ENCODE measurements at regions not wholly inside any gene's neighbourhood (a gene's known extent, or its start where the extent isn't known, plus 50 kb on each side); places are given as distances from the start of the nearest gene placed in this dataset.
"Not testable (repeated sequence)": the region's sequence is repeated elsewhere in the genome, so short reads cannot be mapped to it uniquely, and the experiment has no call there.

GRCh38 chr3:8325833-8326232 lies 175.8 kb upstream of the LMCD1 start:
- H3K36me3 Mint-ChIP-seq (ENCODE audit: insufficient read depth in 2 of 2); H3K27ac Mint-ChIP-seq; H3K27me3 Mint-ChIP-seq (ENCODE audit: low read depth); DNase-seq; H3K4me1 Mint-ChIP-seq (ENCODE audit: low read depth); H3K9me3 Mint-ChIP-seq; ATAC-seq (replicated peaks in 1 of 2); H3K4me3 Mint-ChIP-seq: not testable (repeated sequence)

- Mint-ChIP-seq H3K36me3 (ENCODE audit: insufficient read depth in 2 of 2) (no peaks in the 10 kb centered on the region), H3K27me3 (ENCODE audit: low read depth) (no peaks in the 10 kb centered on the region), H3K4me1 (ENCODE audit: low read depth) (peaks cover 6% of the 10 kb centered on the region), H3K27ac (no peak overlapping the region), H3K9me3 (no peaks in the 10 kb centered on the region), H3K4me3 (no peak overlapping the region)
- no peak for ATAC-seq (replicated peaks in 1 of 2)
- DNase-seq, result no peak
Observed at GRCh38 chr3:8327739-8328138, 173.9 kb upstream of the LMCD1 start.

- no peak overlapping the region for H3K27ac Mint-ChIP-seq
- H3K9me3 Mint-ChIP-seq, result no peaks in the 10 kb centered on the region
- no peaks in the 10 kb centered on the region for H3K36me3 Mint-ChIP-seq (ENCODE audit: insufficient read depth in 2 of 2)
- DNase-seq (no peak), ATAC-seq (replicated peaks in 1 of 2) (no peak)
- no peak overlapping the region for H3K4me3 Mint-ChIP-seq
- no peaks in the 10 kb centered on the region for H3K27me3 Mint-ChIP-seq (ENCODE audit: low read depth)
- H3K4me1 Mint-ChIP-seq (ENCODE audit: low read depth), result peaks cover 6% of the 10 kb centered on the region
Observed at GRCh38 chr3:8328967-8329366, 172.7 kb upstream of the LMCD1 start.

- Mint-ChIP-seq H3K9me3 (no peaks in the 10 kb centered on the region), H3K4me3 (no peak overlapping the region), H3K36me3 (ENCODE audit: insufficient read depth in 2 of 2) (no peaks in the 10 kb centered on the region), H3K4me1 (ENCODE audit: low read depth) (peaks cover 6% of the 10 kb centered on the region), H3K27me3 (ENCODE audit: low read depth) (no peaks in the 10 kb centered on the region), H3K27ac (no peak overlapping the region)
- ATAC-seq (replicated peaks in 1 of 2) (no peak), DNase-seq (no peak)
Observed at GRCh38 chr3:8329598-8329997, 172.0 kb upstream of the LMCD1 start.

- H3K4me3 Mint-ChIP-seq, result no peak overlapping the region
- ATAC-seq (replicated peaks in 1 of 2) (no peak), DNase-seq (no peak)
- no peak overlapping the region for H3K27ac Mint-ChIP-seq
- no peaks in the 10 kb centered on the region for H3K9me3 Mint-ChIP-seq
- H3K36me3 Mint-ChIP-seq (ENCODE audit: insufficient read depth in 2 of 2), result no peaks in the 10 kb centered on the region
- no peaks in the 10 kb centered on the region for H3K4me1 Mint-ChIP-seq (ENCODE audit: low read depth)
- no peaks in the 10 kb centered on the region for H3K27me3 Mint-ChIP-seq (ENCODE audit: low read depth)
Observed at GRCh38 chr3:8336456-8336855, 165.2 kb upstream of the LMCD1 start.

GRCh38 chr3:8338424-8338823 lies 163.2 kb upstream of the LMCD1 start:
- Mint-ChIP-seq H3K27ac (no peak overlapping the region), H3K4me3 (no peak overlapping the region), H3K4me1 (ENCODE audit: low read depth) (no peaks in the 10 kb centered on the region), H3K9me3 (no peaks in the 10 kb centered on the region), H3K27me3 (ENCODE audit: low read depth) (no peaks in the 10 kb centered on the region), H3K36me3 (ENCODE audit: insufficient read depth in 2 of 2) (no peaks in the 10 kb centered on the region)
- no peak for DNase-seq
- no peak for ATAC-seq (replicated peaks in 1 of 2)

GRCh38 chr3:8341821-8342247 lies 159.8 kb upstream of the LMCD1 start:
- DNase-seq (no peak), ATAC-seq (replicated peaks in 1 of 2) (no peak)

GRCh38 chr3:8343058-8343457 lies 158.6 kb upstream of the LMCD1 start:
- Mint-ChIP-seq H3K27me3 (ENCODE audit: low read depth) (no peaks in the 10 kb centered on the region), H3K4me3 (no peak overlapping the region)

More at GRCh38 chr3:8341821-8342247, 159.8 kb upstream of the LMCD1 start:
- Mint-ChIP-seq H3K9me3 (peaks cover 5% of the 10 kb centered on the region in 2 donors), H3K36me3 (ENCODE audit: insufficient read depth in 2 of 2) (peaks cover 7 to 8% of the 10 kb centered on the region in 2 donors), H3K27ac (no peak overlapping the region), H3K27me3 (ENCODE audit: low read depth) (no peaks in the 10 kb centered on the region), H3K4me1 (ENCODE audit: low read depth) (no peaks in the 10 kb centered on the region), H3K4me3 (no peak overlapping the region)

GRCh38 chr3:8345398-8345797 lies 156.2 kb upstream of the LMCD1 start:
- no peaks in the 10 kb centered on the region for H3K27me3 Mint-ChIP-seq (ENCODE audit: low read depth)

More at GRCh38 chr3:8343058-8343457, 158.6 kb upstream of the LMCD1 start:
- H3K36me3 Mint-ChIP-seq (ENCODE audit: insufficient read depth in 2 of 2), result peaks cover 7 to 8% of the 10 kb centered on the region in 2 donors
- H3K9me3 Mint-ChIP-seq, result peaks cover 5% of the 10 kb centered on the region in 2 donors
- H3K27ac Mint-ChIP-seq, result no peak overlapping the region
- ATAC-seq (replicated peaks in 1 of 2) (no peak), DNase-seq (no peak)
- no peaks in the 10 kb centered on the region for H3K4me1 Mint-ChIP-seq (ENCODE audit: low read depth)

GRCh38 chr3:8348076-8348475 lies 153.5 kb upstream of the LMCD1 start:
- no peaks in the 10 kb centered on the region for H3K27me3 Mint-ChIP-seq (ENCODE audit: low read depth)
- H3K4me1 Mint-ChIP-seq (ENCODE audit: low read depth), result no peaks in the 10 kb centered on the region
- DNase-seq (no peak), ATAC-seq (replicated peaks in 1 of 2) (no peak)
- peaks cover 8 to 11% of the 10 kb centered on the region in 2 donors for H3K36me3 Mint-ChIP-seq (ENCODE audit: insufficient read depth in 2 of 2)
- peaks cover 10 to 12% of the 10 kb centered on the region in 2 donors for H3K9me3 Mint-ChIP-seq
- no peak overlapping the region for H3K4me3 Mint-ChIP-seq
- H3K27ac Mint-ChIP-seq, result peak overlapping the region; percentile 46

More at GRCh38 chr3:8345398-8345797, 156.2 kb upstream of the LMCD1 start:
- ATAC-seq (replicated peaks in 1 of 2) (no peak), DNase-seq (no peak)
- Mint-ChIP-seq H3K36me3 (ENCODE audit: insufficient read depth in 2 of 2) (peaks cover 7 to 11% of the 10 kb centered on the region in 2 donors), H3K4me1 (ENCODE audit: low read depth) (no peaks in the 10 kb centered on the region), H3K9me3 (peaks cover 7 to 8% of the 10 kb centered on the region in 2 donors), H3K4me3 (no peak overlapping the region), H3K27ac (no peak overlapping the region)

- Mint-ChIP-seq H3K27me3 (ENCODE audit: low read depth) (no peaks in the 10 kb centered on the region), H3K4me3 (no peak overlapping the region), H3K36me3 (ENCODE audit: insufficient read depth in 2 of 2) (peaks cover 3 to 4% of the 10 kb centered on the region in 2 donors), H3K27ac (no peak overlapping the region), H3K9me3 (peaks cover 6 to 8% of the 10 kb centered on the region in 2 donors), H3K4me1 (ENCODE audit: low read depth) (peaks cover 13% of the 10 kb centered on the region)
- no peak for ATAC-seq (replicated peaks in 1 of 2)
- no peak for DNase-seq
Observed at GRCh38 chr3:8352475-8352874, 149.1 kb upstream of the LMCD1 start.

- Mint-ChIP-seq H3K4me1 (ENCODE audit: low read depth) (peaks cover 21% of the 10 kb centered on the region), H3K9me3 (peaks cover 10 to 13% of the 10 kb centered on the region in 2 donors), H3K27me3 (ENCODE audit: low read depth) (no peaks in the 10 kb centered on the region), H3K36me3 (ENCODE audit: insufficient read depth in 2 of 2) (peaks cover 10% of the 10 kb centered on the region in 2 donors), H3K27ac (no peak overlapping the region), H3K4me3 (no peak overlapping the region)
- DNase-seq, result no peak
- ATAC-seq (replicated peaks in 1 of 2), result no peak
Observed at GRCh38 chr3:8353364-8353763, 148.3 kb upstream of the LMCD1 start.

- ATAC-seq (replicated peaks in 1 of 2) (no peak), DNase-seq (no peak)
- Mint-ChIP-seq H3K36me3 (ENCODE audit: insufficient read depth in 2 of 2) (peaks cover 7 to 12% of the 10 kb centered on the region in 2 donors), H3K9me3 (peaks cover 10 to 11% of the 10 kb centered on the region in 2 donors), H3K27me3 (ENCODE audit: low read depth) (no peaks in the 10 kb centered on the region), H3K27ac (no peak overlapping the region), H3K4me3 (no peak overlapping the region), H3K4me1 (ENCODE audit: low read depth) (peaks cover 21% of the 10 kb centered on the region)
Observed at GRCh38 chr3:8355346-8355745, 146.3 kb upstream of the LMCD1 start.

GRCh38 chr3:8356066-8356465 lies 145.6 kb upstream of the LMCD1 start:
- not testable (repeated sequence) for H3K4me3 Mint-ChIP-seq; ATAC-seq (replicated peaks in 1 of 2); H3K27me3 Mint-ChIP-seq (ENCODE audit: low read depth); DNase-seq
- Mint-ChIP-seq H3K36me3 (ENCODE audit: insufficient read depth in 2 of 2) (peaks cover 11 to 16% of the 10 kb centered on the region in 2 donors), H3K27ac (peak overlapping the region; percentile 51), H3K9me3 (peaks cover 10 to 17% of the 10 kb centered on the region in 2 donors), H3K4me1 (ENCODE audit: low read depth) (peaks cover 21% of the 10 kb centered on the region)

Measured in activated T-cell treated with anti-CD3 and anti-CD28 coated beads, Interleukin-2, amount 50 U/mL, for 72 hours (primary cell).